Transverse colon (tissue), 4 donors: ENCODE measurements at regions not wholly inside any gene's neighbourhood (a gene's known extent, or its start where the extent isn't known, plus 50 kb on each side); places are given as distances from the start of the nearest gene placed in this dataset.

ENCODE experiments used
- EP300 ChIP-seq: sonication (generic); formaldehyde crosslinking; IDR thresholded peaks from one replicate; pipeline ENCODE4 v1.6.1; 2017; ENCODE audit warnings: antibody characterized with exemption, low read depth
- POLR2A ChIP-seq: fragments of 450-650 bp; IDR thresholded peaks from one replicate; pipeline ENCODE4 v1.6.1; 2016; ENCODE audit warnings: antibody characterized with exemption, mild to moderate bottlenecking, moderate library complexity
- POLR2AphosphoS5 ChIP-seq, 3 donors: sonication (generic); formaldehyde crosslinking; IDR thresholded peaks; one replicate each; pipeline ENCODE4 v1.6.1; 2016; ENCODE audit warnings: antibody characterized with exemption in 3 of 3
- TF ChIP-seq, protein P1 (sequence below), 5 experiments: fragments of 200-600 bp in 3 of 5; fragments of 450-650 bp in 2 of 5; sonication (generic) in 3 of 5; IDR thresholded peaks; 1 replicate in 2 of 5; 2 replicates in 3 of 5; pipeline ENCODE4 v1.5.1; 2016 to 2017; ENCODE audit warnings: antibody characterized with exemption in 5 of 5, inconsistent platforms in 3 of 5, mild to moderate bottlenecking in 2 of 5, moderate library complexity in 1 of 5

DNA sequence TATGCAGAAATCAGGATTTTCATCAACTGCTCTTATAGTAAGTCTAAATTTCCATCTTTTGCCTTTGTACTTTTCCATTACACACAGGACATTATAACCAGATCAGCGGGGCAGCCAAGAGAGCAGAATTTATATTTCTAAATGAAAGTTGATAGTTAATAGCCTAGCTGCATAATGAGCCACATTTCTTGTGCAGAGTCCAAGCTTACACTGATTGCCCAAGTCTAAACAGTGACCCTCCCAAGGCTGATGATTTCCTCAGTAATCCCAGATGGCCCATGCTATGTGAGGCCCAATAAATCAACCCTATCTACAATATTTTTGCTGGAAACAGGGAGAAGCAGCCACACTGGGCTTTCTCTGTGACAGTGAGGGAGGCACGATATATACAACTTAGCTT lies 475.8 kb upstream of the KCNMB2 start:
- TF ChIP-seq EP300 (no peak), POLR2A (no peak), POLR2AphosphoS5 (IDR thresholded peaks at IDR 0.05) (peak in 1 of 3 donors; percentile 34)
- TF ChIP-seq, protein P1, sequence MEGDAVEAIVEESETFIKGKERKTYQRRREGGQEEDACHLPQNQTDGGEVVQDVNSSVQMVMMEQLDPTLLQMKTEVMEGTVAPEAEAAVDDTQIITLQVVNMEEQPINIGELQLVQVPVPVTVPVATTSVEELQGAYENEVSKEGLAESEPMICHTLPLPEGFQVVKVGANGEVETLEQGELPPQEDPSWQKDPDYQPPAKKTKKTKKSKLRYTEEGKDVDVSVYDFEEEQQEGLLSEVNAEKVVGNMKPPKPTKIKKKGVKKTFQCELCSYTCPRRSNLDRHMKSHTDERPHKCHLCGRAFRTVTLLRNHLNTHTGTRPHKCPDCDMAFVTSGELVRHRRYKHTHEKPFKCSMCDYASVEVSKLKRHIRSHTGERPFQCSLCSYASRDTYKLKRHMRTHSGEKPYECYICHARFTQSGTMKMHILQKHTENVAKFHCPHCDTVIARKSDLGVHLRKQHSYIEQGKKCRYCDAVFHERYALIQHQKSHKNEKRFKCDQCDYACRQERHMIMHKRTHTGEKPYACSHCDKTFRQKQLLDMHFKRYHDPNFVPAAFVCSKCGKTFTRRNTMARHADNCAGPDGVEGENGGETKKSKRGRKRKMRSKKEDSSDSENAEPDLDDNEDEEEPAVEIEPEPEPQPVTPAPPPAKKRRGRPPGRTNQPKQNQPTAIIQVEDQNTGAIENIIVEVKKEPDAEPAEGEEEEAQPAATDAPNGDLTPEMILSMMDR (IDR thresholded peaks at IDR 0.05): no peak
